ENCODE measurements at regions not wholly inside any gene's neighbourhood (a gene's known extent, or its start where the extent isn't known, plus 50 kb on each side); places are given as distances from the start of the nearest gene placed in this dataset.

GRCh38 chr2:9076755-9077154, 73.3 kb upstream of the MBOAT2 start:
- intact Hi-C loops (cut with micrococcal nuclease), result no loop called here
- no peaks in the 10 kb centered on the region for H3K9me1 ChIP-seq (replicated peaks; ENCODE audit: control insufficient read depth, extremely low read depth, insufficient read depth, low read length)
- H3K9ac ChIP-seq (replicated peaks; ENCODE audit: extremely low read depth, insufficient read depth, low read length), result no peak overlapping the region
- no peak overlapping the region for H3K4me3 ChIP-seq (replicated peaks in 1 of 3; ENCODE audit: insufficient read depth in 1 of 3, low read depth in 1 of 3, low read length in 3 of 3)
- no peaks in the 10 kb centered on the region for H3K79me2 ChIP-seq (ENCODE audit: control insufficient read depth, insufficient read depth, low read length)
- dilution Hi-C loops (cut with MboI; ENCODE audit: extremely low pct_ligation_motif_present, low sequenced_read_pairs), result no loop called here
- H2AFZ ChIP-seq (ENCODE audit: low read depth, low read length), result no peak overlapping the region
- H3K36me3 ChIP-seq (ENCODE audit: control insufficient read depth in 2 of 2, extremely low read depth in 1 of 2, insufficient read depth in 2 of 2, low read length in 2 of 2), result no peaks in the 10 kb centered on the region
- no peaks in the 10 kb centered on the region for H3K4me1 ChIP-seq (ENCODE audit: control insufficient read depth, extremely low read depth, insufficient read depth, low read length)
- ChIA-PET CTCF (no interaction called here), POLR2A (no interaction called here)
- no peak for DNase-seq (ENCODE audit: low read depth, low spot score)
- BruUV-seq (replicated peaks), result no TSS peak
- TF ChIP-seq CTCF (IDR thresholded peaks at IDR 0.05; ENCODE audit: extremely low read depth in 1 of 2, insufficient read depth in 1 of 2, low read depth in 1 of 2, low read length in 2 of 2), result no peak
- TF ChIP-seq MAX (IDR thresholded peaks at IDR 0.05; ENCODE audit: insufficient read depth, insufficient read length), result no peak
- H4K20me1 ChIP-seq (replicated peaks; ENCODE audit: control insufficient read depth, extremely low read depth, insufficient read depth, low read length), result no peaks in the 10 kb centered on the region
- H3K27me3 ChIP-seq (ENCODE audit: control insufficient read depth in 2 of 2, insufficient read depth in 2 of 2, low read length in 2 of 2), result no peaks in the 10 kb centered on the region
- H3K27ac ChIP-seq (ENCODE audit: insufficient read depth, low read depth, low read length), result no peak overlapping the region
- FAIRE-seq, result no peak
- no peak overlapping the region for H3K4me2 ChIP-seq (ENCODE audit: insufficient read depth, low read length)
- no peaks in the 10 kb centered on the region for H3K9me3 ChIP-seq (replicated peaks; ENCODE audit: control insufficient read depth, insufficient read depth, low read length)

- TF ChIP-seq FOS (IDR thresholded peaks at IDR 0.05; ENCODE audit: borderline replicate concordance, insufficient read depth, low read length) (no peak), POLR2A (IDR thresholded peaks at IDR 0.05; ENCODE audit: low read depth, low read length) (no peak), GATA2 (IDR thresholded peaks at IDR 0.05; ENCODE audit: insufficient read depth, insufficient read length, low read depth, low read length) (no peak), CTCF (IDR thresholded peaks at IDR 0.05; ENCODE audit: extremely low read depth in 1 of 2, insufficient read depth in 1 of 2, low read depth in 1 of 2, low read length in 2 of 2) (no peak), MYC (IDR thresholded peaks at IDR 0.05; ENCODE audit: low read depth, low read length) (no peak), POLR2AphosphoS5 (IDR thresholded peaks at IDR 0.05; ENCODE audit: insufficient read depth, low read depth, low read length) (no peak), MAX (IDR thresholded peaks at IDR 0.05; ENCODE audit: insufficient read depth, insufficient read length) (no peak), JUN (IDR thresholded peaks at IDR 0.05; ENCODE audit: borderline replicate concordance, insufficient read depth, insufficient read length, low read depth) (no peak), EZH2 (IDR thresholded peaks at IDR 0.05; ENCODE audit: borderline replicate concordance, low read depth, low read length, severe bottlenecking) (no peak)
- BruUV-seq (replicated peaks), result no TSS peak
- Histone ChIP-seq H3K79me2 (ENCODE audit: control insufficient read depth, insufficient read depth, low read length) (no peaks in the 10 kb centered on the region), H3K9me3 (replicated peaks; ENCODE audit: control insufficient read depth, insufficient read depth, low read length) (no peaks in the 10 kb centered on the region), H2AFZ (ENCODE audit: low read depth, low read length) (no peak overlapping the region), H3K4me3 (replicated peaks in 1 of 3; ENCODE audit: insufficient read depth in 1 of 3, low read depth in 1 of 3, low read length in 3 of 3) (no peak overlapping the region), H3K4me1 (ENCODE audit: control insufficient read depth, extremely low read depth, insufficient read depth, low read length) (no peaks in the 10 kb centered on the region), H4K20me1 (replicated peaks; ENCODE audit: control insufficient read depth, extremely low read depth, insufficient read depth, low read length) (no peaks in the 10 kb centered on the region), H3K36me3 (ENCODE audit: control insufficient read depth in 2 of 2, extremely low read depth in 1 of 2, insufficient read depth in 2 of 2, low read length in 2 of 2) (no peaks in the 10 kb centered on the region), H3K9me1 (replicated peaks; ENCODE audit: control insufficient read depth, extremely low read depth, insufficient read depth, low read length) (no peaks in the 10 kb centered on the region), H3K27me3 (ENCODE audit: control insufficient read depth in 2 of 2, insufficient read depth in 2 of 2, low read length in 2 of 2) (no peaks in the 10 kb centered on the region), H3K27ac (ENCODE audit: insufficient read depth, low read depth, low read length) (no peak overlapping the region), H3K9ac (replicated peaks; ENCODE audit: extremely low read depth, insufficient read depth, low read length) (no peak overlapping the region), H3K4me2 (ENCODE audit: insufficient read depth, low read length) (no peak overlapping the region)
- CTCF ChIA-PET, result no interaction called here
- dilution Hi-C loops (cut with MboI; ENCODE audit: extremely low pct_ligation_motif_present, low sequenced_read_pairs), result no loop called here
- intact Hi-C loops (cut with micrococcal nuclease), result no loop called here
- FAIRE-seq, result no peak
- POLR2A ChIA-PET, result no interaction called here
- DNase-seq (ENCODE audit: low read depth, low spot score), result no peak
These were observed 72.7 kb upstream of the MBOAT2 start for GRCh38 chr2:9076210-9076609.
